H9 (cell line): ENCODE measurements at regions not wholly inside any gene's neighbourhood (a gene's known extent, or its start where the extent isn't known, plus 50 kb on each side); places are given as distances from the start of the nearest gene placed in this dataset.

Experiments used
- DNase-seq: peaks from one replicate; pipeline ENCODE4 v3.0.0-alpha.2; 2017
- H2AFZ ChIP-seq: one replicate; pipeline ENCODE4 v1.6.1; 2013; ENCODE audit warnings: mild to moderate bottlenecking, low read length, control low read depth, moderate library complexity
- H2AK5ac ChIP-seq: 2 replicates; pipeline ENCODE4 v1.6.1; 2013; ENCODE audit warnings: low read length, control low read depth, mixed read lengths; ENCODE audit not compliant: insufficient read length
- H2BK120ac ChIP-seq: one replicate; pipeline ENCODE4 v1.6.1; 2013; ENCODE audit warnings: low read depth, mild to moderate bottlenecking, low read length, control low read depth, inconsistent platforms; ENCODE audit not compliant: poor library complexity, severe bottlenecking
- H2BK12ac ChIP-seq: 2 replicates; pipeline ENCODE4 v1.6.1; 2013; ENCODE audit warnings: low read length, control low read depth, mixed read lengths, low read depth; ENCODE audit not compliant: insufficient read length
- H2BK15ac ChIP-seq: 2 replicates; pipeline ENCODE4 v1.6.1; 2013; ENCODE audit warnings: low read depth, low read length, control low read depth
- H2BK20ac ChIP-seq: one replicate; pipeline ENCODE4 v1.6.1; 2013; ENCODE audit warnings: low read depth, mild to moderate bottlenecking, low read length, control low read depth, inconsistent platforms; ENCODE audit not compliant: poor library complexity, severe bottlenecking
- H2BK5ac ChIP-seq: 2 replicates; pipeline ENCODE4 v1.6.1; 2013; ENCODE audit warnings: low read length, control low read depth, mixed read lengths; ENCODE audit not compliant: insufficient read length
- H3K14ac ChIP-seq: 2 replicates; pipeline ENCODE4 v1.6.1; 2013; ENCODE audit warnings: low read length, control low read depth; ENCODE audit not compliant: insufficient read depth
- H3K18ac ChIP-seq: 2 replicates; pipeline ENCODE4 v1.6.1; 2013; ENCODE audit warnings: low read depth, mild to moderate bottlenecking, mixed read lengths, low read length, control low read depth; ENCODE audit not compliant: insufficient read length
- H3K23ac ChIP-seq: 2 replicates; pipeline ENCODE4 v1.6.1; 2013; ENCODE audit warnings: low read length, control low read depth, mixed read lengths, low read depth; ENCODE audit not compliant: insufficient read length
- H3K23me2 ChIP-seq: 2 replicates; pipeline ENCODE4 v1.6.1; 2013; ENCODE audit warnings: low read depth, mild to moderate bottlenecking, mixed read lengths, low read length, control low read depth; ENCODE audit not compliant: insufficient read length, poor library complexity, severe bottlenecking
- H3K27ac ChIP-seq: 2 replicates; pipeline ENCODE4 v1.5.1; 2013; ENCODE audit warnings: low read length, control low read depth, mixed read lengths, low read depth; ENCODE audit not compliant: insufficient read length
- H3K27me3 ChIP-seq: 2 replicates; pipeline ENCODE4 v1.6.1; 2013; ENCODE audit warnings: low read length, control low read depth, inconsistent platforms; ENCODE audit not compliant: insufficient read depth
- H3K4ac ChIP-seq: 2 replicates; pipeline ENCODE4 v1.6.1; 2013; ENCODE audit warnings: low read depth, mild to moderate bottlenecking, control low read depth, inconsistent platforms, low read length, moderate library complexity
- H3K4me1 ChIP-seq: 2 replicates; pipeline ENCODE4 v1.6.1; 2013; ENCODE audit warnings: low read length, control low read depth, inconsistent platforms; ENCODE audit not compliant: insufficient read depth
- H3K4me2 ChIP-seq: 2 replicates; pipeline ENCODE4 v1.6.1; 2013; ENCODE audit warnings: low read length, control low read depth, mixed read lengths; ENCODE audit not compliant: insufficient read length, insufficient read depth
- H3K56ac ChIP-seq: 2 replicates; pipeline ENCODE4 v1.6.1; 2013; ENCODE audit warnings: low read depth, mild to moderate bottlenecking, mixed read lengths, low read length, control low read depth; ENCODE audit not compliant: insufficient read length
- H3K79me1 ChIP-seq: 2 replicates; pipeline ENCODE4 v1.6.1; 2013; ENCODE audit warnings: low read depth, mild to moderate bottlenecking, moderate library complexity, low read length, control low read depth, inconsistent platforms; ENCODE audit not compliant: insufficient read depth, poor library complexity, severe bottlenecking
- H3K79me2 ChIP-seq: 2 replicates; pipeline ENCODE4 v1.6.1; 2013; ENCODE audit warnings: low read length, control low read depth, inconsistent platforms; ENCODE audit not compliant: insufficient read depth
- H3K9ac ChIP-seq: 2 replicates; pipeline ENCODE4 v1.6.1; 2013; ENCODE audit warnings: low read length, control low read depth, mixed read lengths; ENCODE audit not compliant: insufficient read length; ENCODE audit errors: extremely low read depth
- H3K9me3 ChIP-seq: one replicate; pipeline ENCODE4 v1.6.1; 2013; ENCODE audit warnings: low read depth, low read length, inconsistent platforms; ENCODE audit not compliant: control insufficient read depth
- H3T11ph ChIP-seq: one replicate; pipeline ENCODE4 v1.6.1; 2013; ENCODE audit warnings: mild to moderate bottlenecking, low read length, control low read depth, inconsistent platforms
- H4K20me1 ChIP-seq: one replicate; pipeline ENCODE4 v1.6.1; 2013; ENCODE audit not compliant: control insufficient read depth, insufficient read length, insufficient read depth
- H4K5ac ChIP-seq: 2 replicates; pipeline ENCODE4 v1.6.1; 2013; ENCODE audit warnings: low read depth, mild to moderate bottlenecking, mixed read lengths, low read length, control low read depth; ENCODE audit not compliant: insufficient read length
- H4K8ac ChIP-seq: replicated peaks from 2 replicates; pipeline ENCODE4 v1.6.1; 2013; ENCODE audit warnings: low read length, control low read depth, mixed read lengths, low read depth; ENCODE audit not compliant: insufficient read length
- H4K91ac ChIP-seq: 2 replicates; pipeline ENCODE4 v1.6.1; 2013; ENCODE audit warnings: low read depth, mild to moderate bottlenecking, moderate library complexity, mixed read lengths, low read length, control low read depth; ENCODE audit not compliant: insufficient read length
- H3K27ac Mint-ChIP-seq, 3 experiments: 2 replicates in 2 of 3; 3 replicates in 1 of 3; pipeline ENCODE4 v1.8.0; 2020 to 2021; ENCODE audit warnings: mixed read lengths in 3 of 3, mild to moderate bottlenecking in 1 of 3, moderate library complexity in 1 of 3
- H3K27me3 Mint-ChIP-seq: 2 replicates; pipeline ENCODE4 v1.8.0; 2021; ENCODE audit warnings: low read depth, mild to moderate bottlenecking, moderate library complexity, mixed read lengths
- H3K36me3 Mint-ChIP-seq, 3 experiments: 2 replicates in 2 of 3; 3 replicates in 1 of 3; pipeline ENCODE4 v1.8.0; 2020 to 2021; ENCODE audit warnings: low read depth in 3 of 3, mixed read lengths in 3 of 3; ENCODE audit not compliant: insufficient read depth in 1 of 3
- H3K4me1 Mint-ChIP-seq, 2 experiments: 2 replicates each; pipeline ENCODE4 v1.8.0; 2020; ENCODE audit warnings: mixed read lengths in 2 of 2
- H3K4me3 Mint-ChIP-seq, 2 experiments: 2 replicates in 1 of 2; 3 replicates in 1 of 2; pipeline ENCODE4 v1.8.0; 2020 to 2021; ENCODE audit warnings: mild to moderate bottlenecking in 2 of 2, mixed read lengths in 2 of 2, moderate library complexity in 1 of 2
- H3K9me3 Mint-ChIP-seq, 2 experiments: 2 replicates in 1 of 2; 3 replicates in 1 of 2; pipeline ENCODE4 v1.8.0; 2020; ENCODE audit warnings: mild to moderate bottlenecking in 2 of 2, mixed read lengths in 2 of 2, moderate library complexity in 1 of 2
- WGBS: extraction: QIAGEN DNeasy Blood & Tissue Kit; methylation state at CpG from one replicate; pipeline ENCODE4 v1.1.7; 2013; ENCODE audit warnings: missing lambda C conversion rate, low lambda C conversion rate, mixed read lengths; ENCODE audit not compliant: insufficient read length; ENCODE audit errors: extremely low coverage; 5-methylcytosine and 5-hydroxymethylcytosine counted together
- TF ChIP-seq, protein P1 (sequence below): fragments of 200-600 bp; sonication (generic); conservative IDR thresholded peaks from 3 replicates; pipeline ENCODE4 v1.8.0; 2021; ENCODE audit warnings: antibody characterized with exemption, mild to moderate bottlenecking

DNA sequence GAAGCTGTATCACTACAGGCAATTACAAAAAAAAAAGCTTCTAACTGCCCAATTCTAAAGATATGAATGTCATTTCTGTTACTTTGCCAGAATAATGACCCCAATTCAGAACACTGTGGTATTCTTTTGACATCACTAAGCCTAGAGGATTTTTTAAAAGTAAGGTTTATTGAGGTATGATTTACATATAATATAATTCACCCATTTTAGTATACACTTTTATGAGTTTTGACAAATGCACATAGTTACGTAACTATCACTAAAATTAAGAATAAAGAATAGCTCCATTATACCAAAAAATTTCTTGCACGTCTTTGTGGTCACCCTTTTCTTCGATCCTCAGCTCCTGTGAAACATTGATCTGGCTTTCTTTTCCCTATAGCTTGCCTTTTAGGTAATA lies 74.0 kb upstream of the PLSCR5 start:
- H2BK20ac ChIP-seq: no peak overlapping the region

More for the DNA sequence above, 74.0 kb upstream of the PLSCR5 start:
- H3K4me1 Mint-ChIP-seq: peaks cover 3% of the 10 kb centered on the region in 2 experiments; a peak in 1 of 4 replicates
- Histone ChIP-seq H4K91ac (no peak overlapping the region), H3K27ac (no peak overlapping the region), H4K5ac (no peak overlapping the region), H2BK5ac (no peak overlapping the region), H3K4ac (no peak overlapping the region), H3K18ac (no peak overlapping the region), H2BK12ac (no peak overlapping the region), H3K4me2 (no peak overlapping the region), H3K23me2 (no peaks in the 10 kb centered on the region), H2BK120ac (no peak overlapping the region), H3K23ac (no peak overlapping the region), H4K8ac (no peak overlapping the region), H3K9ac (no peak overlapping the region), H2AK5ac (no peak overlapping the region), H2BK15ac (no peak overlapping the region), H3K79me2 (no peaks in the 10 kb centered on the region), H3T11ph (no peak overlapping the region), H3K4me1 (no peaks in the 10 kb centered on the region), H2AFZ (no peak overlapping the region), H4K20me1 (no peaks in the 10 kb centered on the region), H3K9me3 (no peaks in the 10 kb centered on the region), H3K56ac (no peak overlapping the region), H3K14ac (no peak overlapping the region), H3K79me1 (no peaks in the 10 kb centered on the region), H3K27me3 (no peaks in the 10 kb centered on the region)
- H3K27me3 Mint-ChIP-seq: no peaks in the 10 kb centered on the region
- no peaks in the 10 kb centered on the region for H3K36me3 Mint-ChIP-seq
- no peak for DNase-seq
- no peak overlapping the region for H3K4me3 Mint-ChIP-seq
- no peak overlapping the region for H3K27ac Mint-ChIP-seq
- WGBS: no CpG with 5 or more reads among the region's 3 CpGs
- TF ChIP-seq, protein P1, sequence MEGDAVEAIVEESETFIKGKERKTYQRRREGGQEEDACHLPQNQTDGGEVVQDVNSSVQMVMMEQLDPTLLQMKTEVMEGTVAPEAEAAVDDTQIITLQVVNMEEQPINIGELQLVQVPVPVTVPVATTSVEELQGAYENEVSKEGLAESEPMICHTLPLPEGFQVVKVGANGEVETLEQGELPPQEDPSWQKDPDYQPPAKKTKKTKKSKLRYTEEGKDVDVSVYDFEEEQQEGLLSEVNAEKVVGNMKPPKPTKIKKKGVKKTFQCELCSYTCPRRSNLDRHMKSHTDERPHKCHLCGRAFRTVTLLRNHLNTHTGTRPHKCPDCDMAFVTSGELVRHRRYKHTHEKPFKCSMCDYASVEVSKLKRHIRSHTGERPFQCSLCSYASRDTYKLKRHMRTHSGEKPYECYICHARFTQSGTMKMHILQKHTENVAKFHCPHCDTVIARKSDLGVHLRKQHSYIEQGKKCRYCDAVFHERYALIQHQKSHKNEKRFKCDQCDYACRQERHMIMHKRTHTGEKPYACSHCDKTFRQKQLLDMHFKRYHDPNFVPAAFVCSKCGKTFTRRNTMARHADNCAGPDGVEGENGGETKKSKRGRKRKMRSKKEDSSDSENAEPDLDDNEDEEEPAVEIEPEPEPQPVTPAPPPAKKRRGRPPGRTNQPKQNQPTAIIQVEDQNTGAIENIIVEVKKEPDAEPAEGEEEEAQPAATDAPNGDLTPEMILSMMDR: no peak
- no peaks in the 10 kb centered on the region for H3K9me3 Mint-ChIP-seq
